Astrocyte of the cerebellum (primary cell): ENCODE measurements at regions not wholly inside any gene's neighbourhood (a gene's known extent, or its start where the extent isn't known, plus 50 kb on each side); places are given as distances from the start of the nearest gene placed in this dataset.
A peak's percentile ranks its signal among the peaks of the same experiment; 100 is the strongest.

Source experiments
- DNase-seq: peaks from one replicate; pipeline ENCODE4 v3.0.0-alpha.2; 2011; ENCODE audit warnings: low read depth
- H3K4me3 ChIP-seq: 2 replicates; pipeline ENCODE4 v1.5.1; 2011; ENCODE audit warnings: mild to moderate bottlenecking, low read depth, low read length, moderate library complexity
- in situ Hi-C: cut with HindIII; loops from 2 replicates; pipeline ENCODE4 v1.10.0; 2017; ENCODE audit warnings: low sequenced_read_pairs
- TF ChIP-seq, protein P1 (sequence below): IDR thresholded peaks from 2 replicates; pipeline ENCODE4 v1.5.1; 2012; ENCODE audit warnings: low read length, low read depth, moderate library complexity, mild to moderate bottlenecking; ENCODE audit errors: missing control alignments

GRCh38 chr9:99365233-99365980 is 143.3 kb downstream of the SEC61B start:
- in situ Hi-C loops: no loop called here
- TF ChIP-seq, protein P1, sequence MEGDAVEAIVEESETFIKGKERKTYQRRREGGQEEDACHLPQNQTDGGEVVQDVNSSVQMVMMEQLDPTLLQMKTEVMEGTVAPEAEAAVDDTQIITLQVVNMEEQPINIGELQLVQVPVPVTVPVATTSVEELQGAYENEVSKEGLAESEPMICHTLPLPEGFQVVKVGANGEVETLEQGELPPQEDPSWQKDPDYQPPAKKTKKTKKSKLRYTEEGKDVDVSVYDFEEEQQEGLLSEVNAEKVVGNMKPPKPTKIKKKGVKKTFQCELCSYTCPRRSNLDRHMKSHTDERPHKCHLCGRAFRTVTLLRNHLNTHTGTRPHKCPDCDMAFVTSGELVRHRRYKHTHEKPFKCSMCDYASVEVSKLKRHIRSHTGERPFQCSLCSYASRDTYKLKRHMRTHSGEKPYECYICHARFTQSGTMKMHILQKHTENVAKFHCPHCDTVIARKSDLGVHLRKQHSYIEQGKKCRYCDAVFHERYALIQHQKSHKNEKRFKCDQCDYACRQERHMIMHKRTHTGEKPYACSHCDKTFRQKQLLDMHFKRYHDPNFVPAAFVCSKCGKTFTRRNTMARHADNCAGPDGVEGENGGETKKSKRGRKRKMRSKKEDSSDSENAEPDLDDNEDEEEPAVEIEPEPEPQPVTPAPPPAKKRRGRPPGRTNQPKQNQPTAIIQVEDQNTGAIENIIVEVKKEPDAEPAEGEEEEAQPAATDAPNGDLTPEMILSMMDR: no peak
- H3K4me3 ChIP-seq: no peak overlapping the region
- DNase-seq: peak; percentile 18

DNA sequence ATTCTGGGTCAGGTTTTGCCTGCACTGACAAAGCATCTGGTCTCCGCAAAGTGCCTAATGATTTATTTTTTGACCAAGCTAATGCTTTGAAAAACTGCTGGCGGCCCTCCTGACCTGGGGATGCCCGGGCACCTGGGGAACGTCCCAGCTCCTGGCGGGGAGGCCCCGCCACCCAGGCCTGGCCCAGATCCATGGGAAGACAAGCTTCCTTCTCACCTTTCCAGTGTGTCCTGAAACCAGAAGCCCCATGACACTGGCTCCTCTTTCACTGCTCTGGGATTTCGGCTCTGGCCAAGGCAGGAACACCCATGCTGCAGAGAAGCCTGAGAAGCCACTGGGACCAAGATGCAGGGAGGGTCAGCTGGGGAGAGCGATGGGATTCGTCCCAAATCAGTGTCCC is 144.1 kb downstream of the SEC61B start:
- H3K4me3 ChIP-seq: no peak overlapping the region
- in situ Hi-C loops: no loop called here
- DNase-seq: no peak
- TF ChIP-seq, protein P1: no peak

- in situ Hi-C loops: no loop called here
- TF ChIP-seq, protein P1: no peak
- no peak overlapping the region for H3K4me3 ChIP-seq
- DNase-seq: no peak
Observed at GRCh38 chr9:99366621-99367020, 144.5 kb downstream of the SEC61B start.

GRCh38 chr9:99368341-99369326 is 146.6 kb downstream of the SEC61B start:
- peak; percentile 45 for DNase-seq
- in situ Hi-C loops: no loop called here
- peak overlapping the region; percentile 43 for H3K4me3 ChIP-seq

GRCh38 chr9:99369327-99369722 is 147.2 kb downstream of the SEC61B start:
- DNase-seq: no peak
- no peak overlapping the region for H3K4me3 ChIP-seq
- in situ Hi-C loops: no loop called here
- TF ChIP-seq, protein P1: no peak

More at GRCh38 chr9:99368341-99369326, 146.6 kb downstream of the SEC61B start:
- TF ChIP-seq, protein P1: no peak

DNA sequence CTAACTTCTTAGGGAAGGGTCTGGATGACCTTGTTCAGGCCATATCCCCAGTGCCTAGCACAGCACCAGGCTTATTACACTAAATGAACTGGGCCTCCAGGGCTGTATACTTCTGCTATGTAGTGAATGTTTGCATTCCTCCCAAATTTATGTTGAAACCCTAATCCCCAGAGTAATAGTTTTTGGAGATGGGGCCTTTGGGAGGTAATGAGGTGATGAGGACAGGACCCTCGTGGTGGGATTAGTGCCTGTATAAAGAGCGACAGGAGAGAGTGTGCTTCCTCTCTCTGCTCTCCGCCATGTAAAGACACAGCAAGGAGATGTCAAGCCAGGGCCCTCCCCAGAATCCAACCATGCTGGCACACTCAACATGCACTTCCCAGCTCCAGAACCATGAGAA is 148.3 kb downstream of the SEC61B start:
- DNase-seq: no peak
- TF ChIP-seq, protein P1: no peak
- in situ Hi-C loops: no loop called here
- H3K4me3 ChIP-seq: no peak overlapping the region
